Body of pancreas (tissue), 4 donors: ENCODE measurements at regions not wholly inside any gene's neighbourhood (a gene's known extent, or its start where the extent isn't known, plus 50 kb on each side); places are given as distances from the start of the nearest gene placed in this dataset.
A peak's percentile ranks its signal among the peaks of the same experiment; 100 is the strongest.

ENCODE experiments used
- ATAC-seq: fragments of 150-250 bp; one replicate; pipeline ENCODE4 v1.9.1; 2016
- DNase-seq, 4 donors: peaks; one replicate each; pipeline ENCODE4 v3.0.0-alpha.2; 2019
- H3K27ac ChIP-seq, 4 donors: fragments of 200-600 bp; sonication (generic); 1 replicate in 3 of 4; 2 replicates in 1 of 4; pipeline versions ENCODE4 v1.5.1 to v1.6.1; 2016 to 2019; ENCODE audit warnings: mild to moderate bottlenecking in 1 of 4, mixed read lengths in 1 of 4, moderate library complexity in 1 of 4
- H3K27me3 ChIP-seq, 2 donors: fragments of 200-600 bp; sonication (generic); one replicate each; pipeline ENCODE4 v1.6.0; 2016; ENCODE audit warnings: mild to moderate bottlenecking in 1 of 2
- H3K36me3 ChIP-seq, 2 donors: fragments of 200-600 bp; sonication (generic); replicated peaks in 1 of 2; 2 replicates each; pipeline ENCODE4 v1.5.1; 2016; ENCODE audit warnings: low read depth in 2 of 2; ENCODE audit not compliant: insufficient read depth in 1 of 2
- H3K4me1 ChIP-seq: fragments of 200-600 bp; sonication (generic); one replicate; pipeline ENCODE4 v1.6.0; 2016
- H3K4me3 ChIP-seq, 2 donors: fragments of 200-600 bp; sonication (generic); 1 replicate in 1 of 2; 2 replicates in 1 of 2; pipeline ENCODE4 v1.5.1; 2016 to 2019
- H3K9me3 ChIP-seq, 3 donors: fragments of 200-600 bp; sonication (generic); 1 replicate in 2 of 3; 2 replicates in 1 of 3; pipeline ENCODE4 v1.5.1; 2016
- CTCF ChIP-seq, 7 experiments: fragments of 450-650 bp in 4 of 7; fragments of 200-600 bp in 3 of 7; sonication (generic) in 3 of 7; IDR thresholded peaks; one replicate each; pipeline ENCODE4 v1.5.1; 2016 to 2019; ENCODE audit warnings: antibody characterized with exemption in 7 of 7
- POLR2A ChIP-seq, 3 donors: fragments of 450-650 bp; IDR thresholded peaks; one replicate each; pipeline ENCODE4 v1.6.1; 2016; ENCODE audit warnings: antibody characterized with exemption in 3 of 3, mild to moderate bottlenecking in 2 of 3
- WGBS, 2 donors: methylation state at CpG; one replicate each; pipeline ENCODE4 v1.1.5; 2017; 5-methylcytosine and 5-hydroxymethylcytosine counted together
- intact Hi-C: fragments of 100-400 bp; cut with DNase I; formaldehyde crosslinking; loops from one replicate; pipeline ENCODE4 v1.15.1; 2023

- intact Hi-C loops = no loop called here
- Histone ChIP-seq H3K9me3 (no peaks in the 10 kb centered on the region), H3K4me3 (no peak overlapping the region), H3K27me3 (no peaks in the 10 kb centered on the region), H3K36me3 (no peaks in the 10 kb centered on the region), H3K27ac (no peak overlapping the region), H3K4me1 (peaks cover 8% of the 10 kb centered on the region)
- no peak for ATAC-seq
- no peak for DNase-seq
- TF ChIP-seq POLR2A (IDR thresholded peaks at IDR 0.05) = no peak
- 27 to 40% methylated on average over 2 of the region's 2 CpGs for WGBS, 2 donors
Measured at GRCh38 chr22:27507111-27507611, 294.4 kb downstream of the MN1 start.

GRCh38 chr22:27507935-27508526 is 293.5 kb downstream of the MN1 start:
- no peaks in the 10 kb centered on the region for H3K9me3 ChIP-seq
- DNase-seq (no peak), ATAC-seq (no peak)
- TF ChIP-seq POLR2A (IDR thresholded peaks at IDR 0.05) (no peak), CTCF (IDR thresholded peaks at IDR 0.05) (no peak)
- no peak overlapping the region for H3K4me3 ChIP-seq
- H3K4me1 ChIP-seq = peaks cover 14% of the 10 kb centered on the region
- intact Hi-C loops = no loop called here
- H3K27me3 ChIP-seq = no peaks in the 10 kb centered on the region
- WGBS, 2 donors = 82% methylated on average over 4 of the region's 4 CpGs
- H3K36me3 ChIP-seq = no peaks in the 10 kb centered on the region
- no peak overlapping the region for H3K27ac ChIP-seq

- Histone ChIP-seq H3K27me3 (no peaks in the 10 kb centered on the region), H3K4me1 (peaks cover 14% of the 10 kb centered on the region), H3K36me3 (no peaks in the 10 kb centered on the region), H3K27ac (no peak overlapping the region), H3K4me3 (no peak overlapping the region), H3K9me3 (no peaks in the 10 kb centered on the region)
- WGBS, 2 donors = 86 to 89% methylated on average over 3 of the region's 3 CpGs
- no peak for DNase-seq
- intact Hi-C loops = no loop called here
- TF ChIP-seq CTCF (IDR thresholded peaks at IDR 0.05) (no peak), POLR2A (IDR thresholded peaks at IDR 0.05) (no peak)
- ATAC-seq = no peak
Measured at GRCh38 chr22:27509132-27509920, 292.2 kb downstream of the MN1 start.

- no peak overlapping the region for H3K27ac ChIP-seq
- 90 to 94% methylated on average over 3 of the region's 3 CpGs for WGBS, 2 donors
- no peaks in the 10 kb centered on the region for H3K9me3 ChIP-seq
- DNase-seq (no peak), ATAC-seq (no peak)
- H3K4me1 ChIP-seq = peaks cover 14% of the 10 kb centered on the region
- H3K27me3 ChIP-seq = no peaks in the 10 kb centered on the region
- H3K4me3 ChIP-seq = no peak overlapping the region
- no peak for TF ChIP-seq POLR2A (IDR thresholded peaks at IDR 0.05)
- TF ChIP-seq CTCF (IDR thresholded peaks at IDR 0.05) = no peak
- no peaks in the 10 kb centered on the region for H3K36me3 ChIP-seq
- intact Hi-C loops = no loop called here
Measured at GRCh38 chr22:27510024-27510423, 291.5 kb downstream of the MN1 start.

GRCh38 chr22:27512283-27512761 is 289.2 kb downstream of the MN1 start:
- peak overlapping the region in 1 of 4 donors; percentile 8 for H3K27ac ChIP-seq
- no peak overlapping the region for H3K4me3 ChIP-seq
- H3K4me1 ChIP-seq = peaks cover 10% of the 10 kb centered on the region
- TF ChIP-seq CTCF (IDR thresholded peaks at IDR 0.05) (no peak), POLR2A (IDR thresholded peaks at IDR 0.05) (no peak)
- H3K27me3 ChIP-seq = no peaks in the 10 kb centered on the region
- intact Hi-C loops = no loop called here
- DNase-seq (peak; percentile 63 to 81 (median 76)), ATAC-seq (peak; percentile 88)
- no peaks in the 10 kb centered on the region for H3K9me3 ChIP-seq
- H3K36me3 ChIP-seq = no peaks in the 10 kb centered on the region
- 30 to 43% methylated on average over 12 to 13 of the region's 13 CpGs for WGBS, 2 donors
